Panc1 (cell line): ENCODE measurements at regions not wholly inside any gene's neighbourhood (a gene's known extent, or its start where the extent isn't known, plus 50 kb on each side); places are given as distances from the start of the nearest gene placed in this dataset.

ENCODE experiments used
- POLR2AphosphoS5 ChIP-seq: IDR thresholded peaks from 2 replicates; pipeline ENCODE4 v1.6.1; 2012; ENCODE audit warnings: mild to moderate bottlenecking, low read depth, low read length, moderate library complexity
- SIN3A ChIP-seq: IDR thresholded peaks from 2 replicates; pipeline ENCODE4 v1.6.1; 2012; ENCODE audit warnings: low read depth, mild to moderate bottlenecking, low read length, moderate library complexity, borderline replicate concordance; ENCODE audit not compliant: insufficient read depth
- TF ChIP-seq, protein P1 (sequence below): fragments of 450-650 bp; IDR thresholded peaks from 2 replicates; pipeline ENCODE4 v1.5.1; 2017; ENCODE audit warnings: mild to moderate bottlenecking

DNA sequence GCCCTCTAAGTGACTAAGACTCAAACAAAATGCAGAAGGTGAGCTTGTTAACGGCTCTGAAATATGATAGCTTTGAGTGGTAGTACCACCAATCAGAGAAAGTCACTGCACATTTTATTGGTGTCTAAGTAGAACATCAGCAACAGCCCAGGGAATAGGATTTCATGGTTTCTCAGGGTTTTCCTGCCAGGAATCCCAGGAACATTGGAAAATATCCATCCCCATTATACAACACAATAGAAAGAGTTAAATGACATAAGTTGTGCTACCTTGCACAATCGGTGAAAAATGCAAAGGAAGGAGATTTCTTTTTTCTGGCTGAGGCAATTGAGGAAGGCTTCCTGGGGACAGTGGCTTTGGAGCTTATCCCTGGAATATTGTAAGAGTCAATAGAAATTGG is 283.1 kb downstream of the HLX start:
- TF ChIP-seq, protein P1, sequence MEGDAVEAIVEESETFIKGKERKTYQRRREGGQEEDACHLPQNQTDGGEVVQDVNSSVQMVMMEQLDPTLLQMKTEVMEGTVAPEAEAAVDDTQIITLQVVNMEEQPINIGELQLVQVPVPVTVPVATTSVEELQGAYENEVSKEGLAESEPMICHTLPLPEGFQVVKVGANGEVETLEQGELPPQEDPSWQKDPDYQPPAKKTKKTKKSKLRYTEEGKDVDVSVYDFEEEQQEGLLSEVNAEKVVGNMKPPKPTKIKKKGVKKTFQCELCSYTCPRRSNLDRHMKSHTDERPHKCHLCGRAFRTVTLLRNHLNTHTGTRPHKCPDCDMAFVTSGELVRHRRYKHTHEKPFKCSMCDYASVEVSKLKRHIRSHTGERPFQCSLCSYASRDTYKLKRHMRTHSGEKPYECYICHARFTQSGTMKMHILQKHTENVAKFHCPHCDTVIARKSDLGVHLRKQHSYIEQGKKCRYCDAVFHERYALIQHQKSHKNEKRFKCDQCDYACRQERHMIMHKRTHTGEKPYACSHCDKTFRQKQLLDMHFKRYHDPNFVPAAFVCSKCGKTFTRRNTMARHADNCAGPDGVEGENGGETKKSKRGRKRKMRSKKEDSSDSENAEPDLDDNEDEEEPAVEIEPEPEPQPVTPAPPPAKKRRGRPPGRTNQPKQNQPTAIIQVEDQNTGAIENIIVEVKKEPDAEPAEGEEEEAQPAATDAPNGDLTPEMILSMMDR = no peak
- TF ChIP-seq POLR2AphosphoS5 = no peak
- no peak for TF ChIP-seq SIN3A
